Right lobe of liver (tissue), 6 donors: ENCODE measurements at regions not wholly inside any gene's neighbourhood (a gene's known extent, or its start where the extent isn't known, plus 50 kb on each side); places are given as distances from the start of the nearest gene placed in this dataset.

ENCODE experiments used
- ATAC-seq, 4 donors: fragments of 200-7000 bp; cut with Tn5 transposase; one replicate each; pipeline ENCODE4 v1.9.1; 2020; ENCODE audit warnings: mild to moderate bottlenecking in 4 of 4, moderate library complexity in 4 of 4
- DNase-seq, 3 donors: peaks; one replicate each; pipeline ENCODE4 v3.0.0-alpha.2; 2020
- H3K27ac ChIP-seq, 3 donors: fragments of 200-600 bp; one replicate each; pipeline ENCODE4 v1.8.0; 2022
- H3K27me3 ChIP-seq, 2 donors: fragments of 200-600 bp; one replicate each; pipeline ENCODE4 v1.8.0; 2022
- H3K36me3 ChIP-seq, 4 donors: fragments of 200-600 bp; sonication (generic) in 1 of 4; one replicate each; pipeline versions ENCODE4 v1.5.1 to v1.8.0; 2017 to 2022; ENCODE audit warnings: control low read depth in 1 of 4
- H3K4me1 ChIP-seq, 4 donors: fragments of 200-600 bp; sonication (generic) in 1 of 4; one replicate each; pipeline versions ENCODE4 v1.5.1 to v1.8.0; 2017 to 2022; ENCODE audit warnings: control low read depth in 1 of 4
- H3K4me3 ChIP-seq, 3 donors: fragments of 200-600 bp; one replicate each; pipeline ENCODE4 v1.8.0; 2022
- H3K9me3 ChIP-seq, 4 donors: fragments of 200-600 bp; sonication (generic) in 1 of 4; one replicate each; pipeline versions ENCODE4 v1.5.1 to v1.8.0; 2017 to 2022; ENCODE audit warnings: control low read depth in 1 of 4
- CTCF ChIP-seq, 4 donors: fragments of 200-600 bp in 3 of 4; fragments of 450-650 bp in 1 of 4; IDR thresholded peaks; one replicate each; pipeline versions ENCODE4 v1.5.1 to v1.8.0; 2016 to 2022; ENCODE audit warnings: antibody characterized with exemption in 4 of 4, mild to moderate bottlenecking in 2 of 4
- POLR2A ChIP-seq: fragments of 450-650 bp; IDR thresholded peaks from one replicate; pipeline ENCODE4 v1.6.1; 2017; ENCODE audit warnings: antibody characterized with exemption, mild to moderate bottlenecking
- WGBS: methylation state at CpG from one replicate; pipeline ENCODE4 v1.1.6; 2018; ENCODE audit warnings: low coverage, low lambda C conversion rate; ENCODE audit not compliant: insufficient coverage; ENCODE audit errors: missing lambda C conversion rate; 5-methylcytosine and 5-hydroxymethylcytosine counted together
- intact Hi-C, 2 donors: fragments of 100-400 bp; cut with DNase I; formaldehyde crosslinking; loops; one replicate each; pipeline versions ENCODE4 v1.11.2 to v1.14.1; 2022
- donor health status: DM: no; HTN: yes; CAD: no.
- donor health status: DM: no; HTN: no; CAD: no.
- donor health status: DM: no; HTN: no; CAD: no.
- donor health status: DM: no; HTN: yes; CAD: no.
- donor health status: DM: no; HTN: yes; CAD: no.

GRCh38 chr21:17050156-17050555 lies 462.7 kb upstream of the CXADR start:
- no peak for DNase-seq
- Histone ChIP-seq H3K36me3 (no peaks in the 10 kb centered on the region), H3K27me3 (no peaks in the 10 kb centered on the region), H3K4me1 (no peaks in the 10 kb centered on the region), H3K4me3 (no peak overlapping the region), H3K27ac (no peak overlapping the region), H3K9me3 (no peaks in the 10 kb centered on the region)
- WGBS = 42% methylated on average over 1 of the region's 1 CpG
- TF ChIP-seq POLR2A (no peak), CTCF (IDR thresholded peaks at IDR 0.05) (no peak)
- intact Hi-C loops = no loop called here
- ATAC-seq = no peak

- DNase-seq = no peak
- no peak for ATAC-seq
- intact Hi-C loops = no loop called here
These were observed 462.2 kb upstream of the CXADR start for GRCh38 chr21:17050646-17051045.

GRCh38 chr21:17051054-17051453 lies 461.8 kb upstream of the CXADR start:
- ATAC-seq (no peak), DNase-seq (no peak)
- Histone ChIP-seq H3K4me3 (no peak overlapping the region), H3K4me1 (no peaks in the 10 kb centered on the region), H3K27ac (no peak overlapping the region), H3K27me3 (no peaks in the 10 kb centered on the region), H3K9me3 (no peaks in the 10 kb centered on the region), H3K36me3 (no peaks in the 10 kb centered on the region)
- intact Hi-C loops = no loop called here
- TF ChIP-seq POLR2A (no peak), CTCF (IDR thresholded peaks at IDR 0.05) (no peak)
- 53% methylated on average over 3 of the region's 3 CpGs for WGBS

More at GRCh38 chr21:17050646-17051045, 462.2 kb upstream of the CXADR start:
- no peaks in the 10 kb centered on the region for H3K4me1 ChIP-seq
- WGBS = 67% methylated on average over 2 of the region's 2 CpGs
- H3K36me3 ChIP-seq = no peaks in the 10 kb centered on the region
- no peaks in the 10 kb centered on the region for H3K27me3 ChIP-seq
- TF ChIP-seq POLR2A (no peak), CTCF (IDR thresholded peaks at IDR 0.05) (no peak)
- H3K9me3 ChIP-seq = no peaks in the 10 kb centered on the region
- no peak overlapping the region for H3K27ac ChIP-seq
- H3K4me3 ChIP-seq = no peak overlapping the region

- intact Hi-C loops = no loop called here
- Histone ChIP-seq H3K27ac (no peak overlapping the region), H3K4me1 (no peaks in the 10 kb centered on the region), H3K9me3 (no peaks in the 10 kb centered on the region), H3K36me3 (no peaks in the 10 kb centered on the region), H3K4me3 (no peak overlapping the region), H3K27me3 (no peaks in the 10 kb centered on the region)
- DNase-seq (no peak), ATAC-seq (peak in 3 of 4 donors; percentile 35 to 71 (median 43))
- TF ChIP-seq POLR2A (no peak), CTCF (IDR thresholded peaks at IDR 0.05) (no peak)
- 19% methylated on average over 7 of the region's 7 CpGs for WGBS
These were observed 459.5 kb upstream of the CXADR start for GRCh38 chr21:17053321-17053720.

GRCh38 chr21:17059936-17060335 lies 452.9 kb upstream of the CXADR start:
- no peaks in the 10 kb centered on the region for H3K27me3 ChIP-seq
- no peak for DNase-seq

More at GRCh38 chr21:17059936-17060335, 452.9 kb upstream of the CXADR start:
- Histone ChIP-seq H3K36me3 (no peaks in the 10 kb centered on the region), H3K27ac (no peak overlapping the region), H3K9me3 (no peaks in the 10 kb centered on the region), H3K4me1 (no peaks in the 10 kb centered on the region), H3K4me3 (no peak overlapping the region)
- no peak for TF ChIP-seq CTCF (IDR thresholded peaks at IDR 0.05)
- TF ChIP-seq POLR2A = no peak
- intact Hi-C loops = no loop called here
- ATAC-seq = no peak
- WGBS = 44% methylated on average over 1 of the region's 1 CpG
